ENCODE measurements at regions not wholly inside any gene's neighbourhood (a gene's known extent, or its start where the extent isn't known, plus 50 kb on each side); places are given as distances from the start of the nearest gene placed in this dataset.

DNA sequence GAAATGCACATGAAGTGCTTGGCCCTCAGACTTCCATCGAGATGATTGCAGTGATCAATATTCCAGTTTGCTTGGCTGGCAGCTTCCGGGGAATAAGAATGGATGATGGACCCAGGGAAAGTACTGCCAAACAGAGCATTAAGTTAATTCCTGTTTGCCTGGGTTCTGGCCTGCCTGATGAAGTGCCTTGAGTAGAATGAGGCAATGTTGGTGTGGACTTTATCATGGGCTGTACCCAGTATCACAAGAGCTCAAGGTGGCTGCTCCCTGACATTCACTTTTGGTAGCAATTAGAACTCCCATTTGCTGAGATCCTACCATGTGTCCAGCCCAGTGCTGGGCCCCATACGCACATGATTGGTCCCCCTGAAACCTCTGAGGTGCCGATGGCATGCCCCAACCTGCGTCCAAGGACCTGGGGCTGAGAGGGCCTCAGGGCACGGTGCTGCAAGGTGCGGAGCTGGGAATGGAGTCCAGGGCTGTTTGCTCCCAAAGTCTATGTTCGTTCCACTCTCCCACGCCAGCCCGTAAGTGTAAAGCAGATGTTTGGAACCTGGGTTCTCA, 80.7 kb downstream of the SLC25A47 start:
- Histone ChIP-seq H3K9me3 (ENCODE audit: control insufficient read depth in 2 of 2, insufficient read depth in 1 of 2, low read length in 1 of 2) (no peaks in the 10 kb centered on the region), H3K36me3 (ENCODE audit: control insufficient read depth in 2 of 2, insufficient read depth in 2 of 2, low read length in 1 of 2) (no peaks in the 10 kb centered on the region), H3K27me3 (ENCODE audit: control insufficient read depth in 2 of 2, insufficient read depth in 1 of 2, low read length in 1 of 2) (no peaks in the 10 kb centered on the region), H3K27ac (ENCODE audit: low read depth in 1 of 2, low read length in 1 of 2) (no peak overlapping the region), H3K4me1 (ENCODE audit: control insufficient read depth in 2 of 2, insufficient read depth in 2 of 2, low read length in 2 of 2) (peaks cover 11 to 45% of the 10 kb centered on the region in 2 donors), H3K4me3 (ENCODE audit: low read length in 2 of 2) (no peak overlapping the region)
- no peak for DNase-seq (ENCODE audit: low read depth in 6 of 9, low spot score in 9 of 9)
- 98% methylated on average over 10 of the region's 10 CpGs for WGBS

DNA sequence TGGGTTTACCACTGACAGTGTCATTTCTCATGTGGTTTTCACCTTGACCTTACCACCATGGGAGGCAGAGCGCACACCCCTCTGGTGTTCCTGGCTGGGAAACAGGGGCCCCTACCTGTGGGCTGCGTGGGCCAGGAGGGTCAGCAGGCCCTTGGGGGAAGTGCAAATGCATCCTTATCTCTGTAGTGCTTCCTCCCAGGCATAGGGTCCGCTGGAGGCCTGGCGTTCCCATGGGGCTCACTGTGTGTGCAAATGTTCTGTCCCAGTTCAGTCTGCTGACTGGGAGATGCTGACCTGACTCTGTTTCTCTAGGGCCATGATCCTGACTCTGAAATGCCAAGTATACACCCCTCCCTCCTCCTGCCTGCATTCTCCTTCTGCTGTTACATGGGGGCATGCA, 81.3 kb downstream of the SLC25A47 start:
- Histone ChIP-seq H3K4me1 (ENCODE audit: control insufficient read depth in 2 of 2, insufficient read depth in 2 of 2, low read length in 2 of 2) (peaks cover 11 to 45% of the 10 kb centered on the region in 2 donors), H3K36me3 (ENCODE audit: control insufficient read depth in 2 of 2, insufficient read depth in 2 of 2, low read length in 1 of 2) (no peaks in the 10 kb centered on the region), H3K27me3 (ENCODE audit: control insufficient read depth in 2 of 2, insufficient read depth in 1 of 2, low read length in 1 of 2) (no peaks in the 10 kb centered on the region), H3K27ac (ENCODE audit: low read depth in 1 of 2, low read length in 1 of 2) (no peak overlapping the region), H3K4me3 (ENCODE audit: low read length in 2 of 2) (no peak overlapping the region), H3K9me3 (ENCODE audit: control insufficient read depth in 2 of 2, insufficient read depth in 1 of 2, low read length in 1 of 2) (no peaks in the 10 kb centered on the region)
- no peak for DNase-seq (ENCODE audit: low read depth in 6 of 9, low spot score in 9 of 9)
- WGBS: 79% methylated on average over 4 of the region's 4 CpGs

DNA sequence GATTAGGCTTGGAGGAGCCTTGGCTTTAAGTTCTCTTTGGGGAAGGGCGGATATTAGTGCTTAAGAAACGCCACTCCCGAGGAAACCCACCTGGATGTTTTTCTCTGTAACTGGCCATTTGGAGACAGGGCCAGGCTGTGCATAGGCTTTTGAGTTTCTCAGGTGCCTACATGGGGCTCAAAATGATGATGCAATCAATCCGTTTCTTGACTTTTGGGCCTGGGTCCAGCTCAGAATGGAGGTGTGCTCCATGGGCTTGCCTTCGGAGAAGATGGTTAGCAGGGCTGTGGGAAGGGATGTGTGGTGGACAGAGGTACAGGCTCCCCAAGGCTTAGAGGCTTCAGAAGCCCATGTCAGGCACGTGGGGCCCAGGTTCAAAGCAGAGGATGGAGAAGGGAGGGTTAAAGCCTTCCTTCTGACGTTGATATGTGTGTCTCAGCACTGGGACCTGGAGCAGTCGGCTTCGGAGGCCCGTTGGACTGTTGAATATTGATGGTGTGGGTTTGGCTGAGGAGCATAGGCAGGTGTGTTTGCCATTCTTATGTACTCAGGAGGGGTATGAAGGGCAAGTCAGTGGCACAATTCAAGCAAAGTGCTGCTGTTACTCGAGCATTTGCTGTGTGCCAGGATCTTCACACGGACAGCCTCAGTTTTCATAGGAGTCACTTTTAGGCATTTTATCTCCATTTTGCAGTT, 82.8 kb downstream of the SLC25A47 start:
- WGBS: 83% methylated on average over 12 of the region's 12 CpGs
- Histone ChIP-seq H3K27ac (ENCODE audit: low read depth in 1 of 2, low read length in 1 of 2) (peak overlapping the region in 1 of 2 donors; percentile 26), H3K9me3 (ENCODE audit: control insufficient read depth in 2 of 2, insufficient read depth in 1 of 2, low read length in 1 of 2) (no peaks in the 10 kb centered on the region), H3K4me1 (ENCODE audit: control insufficient read depth in 2 of 2, insufficient read depth in 2 of 2, low read length in 2 of 2) (peaks cover 11 to 45% of the 10 kb centered on the region in 2 donors), H3K4me3 (ENCODE audit: low read length in 2 of 2) (no peak overlapping the region), H3K27me3 (ENCODE audit: control insufficient read depth in 2 of 2, insufficient read depth in 1 of 2, low read length in 1 of 2) (no peaks in the 10 kb centered on the region), H3K36me3 (ENCODE audit: control insufficient read depth in 2 of 2, insufficient read depth in 2 of 2, low read length in 1 of 2) (no peaks in the 10 kb centered on the region)
- DNase-seq (ENCODE audit: low read depth in 6 of 9, low spot score in 9 of 9): no peak

DNA sequence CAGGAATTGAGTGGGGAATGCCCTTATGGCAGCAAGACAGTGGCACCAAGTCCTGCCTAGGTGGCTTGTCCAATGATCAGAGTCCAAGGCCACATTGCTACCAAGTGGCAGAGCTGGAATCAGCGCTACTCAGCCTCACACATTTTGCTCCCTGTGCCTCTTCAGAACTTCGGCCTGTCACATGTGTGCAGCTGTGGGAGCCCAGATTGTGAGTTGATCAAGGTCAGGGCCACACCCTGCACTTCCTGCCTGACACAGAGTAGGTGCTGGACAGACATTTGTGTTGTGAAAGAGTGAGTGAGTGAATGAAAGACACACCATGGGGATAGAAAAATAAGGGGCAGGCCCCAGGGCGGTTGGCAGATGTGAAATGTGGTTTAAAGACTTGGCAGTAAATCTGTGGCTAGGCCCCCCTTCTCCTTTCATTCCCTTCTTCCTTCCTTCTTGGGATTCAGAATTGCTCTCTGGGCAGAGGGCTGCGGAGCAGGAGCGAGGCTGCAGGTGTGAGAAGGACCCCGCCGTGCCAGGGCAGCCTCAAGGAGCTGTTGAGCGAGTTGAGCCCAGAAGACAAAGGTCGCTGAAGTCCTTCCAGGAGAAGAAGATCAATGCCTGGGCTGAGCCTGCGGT, 83.5 kb downstream of the SLC25A47 start:
- no peaks in the 10 kb centered on the region for H3K36me3 ChIP-seq (ENCODE audit: control insufficient read depth in 2 of 2, insufficient read depth in 2 of 2, low read length in 1 of 2)
- no peaks in the 10 kb centered on the region for H3K9me3 ChIP-seq (ENCODE audit: control insufficient read depth in 2 of 2, insufficient read depth in 1 of 2, low read length in 1 of 2)
- 20% methylated on average over 10 of the region's 10 CpGs for WGBS
- no peak overlapping the region for H3K4me3 ChIP-seq (ENCODE audit: low read length in 2 of 2)
- H3K4me1 ChIP-seq (ENCODE audit: control insufficient read depth in 2 of 2, insufficient read depth in 2 of 2, low read length in 2 of 2): peaks cover 11 to 41% of the 10 kb centered on the region in 2 donors
- peak overlapping the region in 1 of 2 donors; percentile 13 for H3K27ac ChIP-seq (ENCODE audit: low read depth in 1 of 2, low read length in 1 of 2)
- no peaks in the 10 kb centered on the region for H3K27me3 ChIP-seq (ENCODE audit: control insufficient read depth in 2 of 2, insufficient read depth in 1 of 2, low read length in 1 of 2)
- DNase-seq (ENCODE audit: low read depth in 6 of 9, low spot score in 9 of 9): peak in 3 of 9 donors; percentile 5 to 50 (median 35)

DNA sequence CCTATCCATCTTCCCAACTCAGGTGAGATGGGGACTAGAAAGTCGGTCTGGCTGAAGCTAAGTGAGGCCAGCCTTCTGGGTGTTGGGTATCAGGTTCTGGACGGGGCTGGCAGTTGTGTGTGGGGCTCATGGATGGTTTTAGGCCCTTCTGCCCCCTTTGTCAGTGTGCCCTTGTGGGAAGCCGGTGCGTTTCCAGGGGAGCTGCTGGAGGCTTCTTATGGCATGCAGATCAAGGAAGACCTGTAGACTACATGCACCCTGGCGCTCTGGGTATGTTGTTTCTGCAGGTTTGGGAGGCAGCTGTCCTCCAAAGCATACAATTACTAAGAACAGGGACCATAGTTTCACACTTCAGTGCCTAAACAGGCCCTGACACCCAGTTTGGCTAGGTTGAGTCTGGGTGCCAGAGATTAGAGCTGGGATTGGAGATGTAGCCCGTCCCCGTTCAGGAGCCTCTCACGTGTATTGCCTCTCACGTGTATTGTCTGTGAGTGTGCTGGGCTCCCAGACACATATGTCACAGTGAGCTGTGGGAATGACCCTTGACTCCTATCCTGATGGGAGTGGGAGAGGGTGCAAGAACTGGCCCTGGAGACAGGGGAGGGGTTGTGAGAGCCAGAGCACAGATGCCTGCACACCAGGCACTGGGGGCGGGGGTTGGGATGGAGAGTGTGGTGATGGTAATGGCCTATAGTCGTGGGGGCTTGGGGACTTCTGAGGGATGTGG, 84.4 kb downstream of the SLC25A47 start:
- Histone ChIP-seq H3K27me3 (ENCODE audit: control insufficient read depth in 2 of 2, insufficient read depth in 1 of 2, low read length in 1 of 2) (no peaks in the 10 kb centered on the region), H3K36me3 (ENCODE audit: control insufficient read depth in 2 of 2, insufficient read depth in 2 of 2, low read length in 1 of 2) (no peaks in the 10 kb centered on the region), H3K27ac (ENCODE audit: low read depth in 1 of 2, low read length in 1 of 2) (no peak overlapping the region), H3K4me3 (ENCODE audit: low read length in 2 of 2) (no peak overlapping the region), H3K4me1 (ENCODE audit: control insufficient read depth in 2 of 2, insufficient read depth in 2 of 2, low read length in 2 of 2) (peaks cover 11 to 34% of the 10 kb centered on the region in 2 donors), H3K9me3 (ENCODE audit: control insufficient read depth in 2 of 2, insufficient read depth in 1 of 2, low read length in 1 of 2) (no peaks in the 10 kb centered on the region)
- DNase-seq (ENCODE audit: low read depth in 6 of 9, low spot score in 9 of 9): no peak
- WGBS: 96% methylated on average over 11 of the region's 11 CpGs

DNA sequence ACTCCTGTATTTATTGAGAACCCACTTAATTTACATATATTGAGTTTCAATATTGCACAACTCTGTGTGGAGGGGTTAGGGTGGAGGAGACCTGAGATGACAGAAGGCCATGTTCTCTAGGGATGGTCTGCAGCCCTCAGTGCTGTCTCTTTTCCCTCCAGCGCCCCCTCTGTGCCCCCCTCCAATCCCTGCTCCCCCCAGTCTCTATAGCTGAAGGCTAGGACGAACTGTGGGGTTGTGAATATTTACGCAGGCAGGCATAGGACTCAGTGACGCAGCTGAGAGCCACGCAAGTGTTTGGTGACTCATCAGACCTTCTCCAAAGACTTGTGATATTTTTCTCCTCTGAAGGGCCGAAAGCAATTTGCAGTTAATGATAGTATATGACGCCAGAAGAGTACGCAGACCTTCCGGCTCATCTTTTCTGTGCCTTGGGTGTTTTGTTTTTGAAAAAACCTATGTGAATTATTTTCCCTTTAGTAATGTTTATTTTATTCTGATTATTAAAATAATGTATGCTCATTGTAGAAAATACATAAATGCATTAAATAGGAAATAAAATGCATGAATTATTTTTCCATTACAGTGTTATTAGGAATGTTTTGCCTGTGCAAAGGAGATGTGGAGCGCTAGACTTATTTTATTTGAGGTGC, 85.3 kb downstream of the SLC25A47 start:
- H3K4me1 ChIP-seq (ENCODE audit: control insufficient read depth in 2 of 2, insufficient read depth in 2 of 2, low read length in 2 of 2): peaks cover 11 to 31% of the 10 kb centered on the region in 2 donors
- DNase-seq (ENCODE audit: low read depth in 6 of 9, low spot score in 9 of 9): no peak
- no peaks in the 10 kb centered on the region for H3K9me3 ChIP-seq (ENCODE audit: control insufficient read depth in 2 of 2, insufficient read depth in 1 of 2, low read length in 1 of 2)
- no peaks in the 10 kb centered on the region for H3K36me3 ChIP-seq (ENCODE audit: control insufficient read depth in 2 of 2, insufficient read depth in 2 of 2, low read length in 1 of 2)
- H3K27ac ChIP-seq (ENCODE audit: low read depth in 1 of 2, low read length in 1 of 2): no peak overlapping the region
- WGBS: 96% methylated on average over 10 of the region's 10 CpGs
- H3K4me3 ChIP-seq (ENCODE audit: low read length in 2 of 2): no peak overlapping the region
- no peaks in the 10 kb centered on the region for H3K27me3 ChIP-seq (ENCODE audit: control insufficient read depth in 2 of 2, insufficient read depth in 1 of 2, low read length in 1 of 2)

DNA sequence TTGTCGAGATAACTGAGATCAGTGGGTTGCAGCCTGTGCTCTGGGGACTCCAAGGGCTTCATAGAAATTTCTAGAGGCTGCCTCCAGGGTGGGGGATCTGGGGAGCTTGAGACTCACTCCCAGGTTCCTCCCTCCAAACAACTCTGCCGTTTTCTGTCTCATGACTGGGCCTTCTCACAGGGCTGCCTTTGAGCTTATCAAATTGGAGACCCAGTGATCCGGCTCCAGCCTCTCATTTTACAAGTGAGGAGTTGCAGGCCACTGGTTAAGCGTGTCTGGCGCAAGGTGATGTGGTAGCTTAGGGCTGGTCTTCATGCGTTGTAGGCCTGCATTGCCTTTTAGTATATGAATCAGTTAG, 85.8 kb downstream of the SLC25A47 start:
- Histone ChIP-seq H3K9me3 (ENCODE audit: control insufficient read depth in 2 of 2, insufficient read depth in 1 of 2, low read length in 1 of 2) (no peaks in the 10 kb centered on the region), H3K36me3 (ENCODE audit: control insufficient read depth in 2 of 2, insufficient read depth in 2 of 2, low read length in 1 of 2) (no peaks in the 10 kb centered on the region), H3K27ac (ENCODE audit: low read depth in 1 of 2, low read length in 1 of 2) (no peak overlapping the region), H3K4me3 (ENCODE audit: low read length in 2 of 2) (no peak overlapping the region), H3K27me3 (ENCODE audit: control insufficient read depth in 2 of 2, insufficient read depth in 1 of 2, low read length in 1 of 2) (no peaks in the 10 kb centered on the region), H3K4me1 (ENCODE audit: control insufficient read depth in 2 of 2, insufficient read depth in 2 of 2, low read length in 2 of 2) (peaks cover 11 to 31% of the 10 kb centered on the region in 2 donors)
- DNase-seq (ENCODE audit: low read depth in 6 of 9, low spot score in 9 of 9): no peak
- 97% methylated on average over 6 of the region's 6 CpGs for WGBS

DNA sequence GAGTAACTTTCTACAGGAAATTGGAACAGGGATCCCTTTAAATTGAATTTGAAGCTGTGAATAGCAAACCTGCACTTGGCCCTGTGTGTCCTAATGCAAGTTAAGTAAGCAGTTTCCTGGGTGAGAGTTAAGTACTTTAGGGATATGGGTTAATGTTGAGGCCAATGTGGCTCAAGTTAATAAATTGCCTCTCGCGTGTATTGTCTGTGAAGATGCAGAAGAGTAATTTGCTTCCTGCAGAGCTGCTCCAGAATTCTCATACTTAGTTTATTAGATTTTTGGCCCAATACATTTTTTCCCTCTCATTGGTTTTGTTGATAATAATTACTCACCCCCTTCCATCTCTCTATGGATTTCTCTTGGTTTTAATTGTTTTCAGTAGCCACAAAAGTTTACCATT, 86.5 kb downstream of the SLC25A47 start:
- Histone ChIP-seq H3K27ac (ENCODE audit: low read depth in 1 of 2, low read length in 1 of 2) (no peak overlapping the region), H3K36me3 (ENCODE audit: control insufficient read depth in 2 of 2, insufficient read depth in 2 of 2, low read length in 1 of 2) (no peaks in the 10 kb centered on the region), H3K4me1 (ENCODE audit: control insufficient read depth in 2 of 2, insufficient read depth in 2 of 2, low read length in 2 of 2) (peaks cover 11 to 24% of the 10 kb centered on the region in 2 donors), H3K9me3 (ENCODE audit: control insufficient read depth in 2 of 2, insufficient read depth in 1 of 2, low read length in 1 of 2) (no peaks in the 10 kb centered on the region), H3K27me3 (ENCODE audit: control insufficient read depth in 2 of 2, insufficient read depth in 1 of 2, low read length in 1 of 2) (no peaks in the 10 kb centered on the region), H3K4me3 (ENCODE audit: low read length in 2 of 2) (no peak overlapping the region)
- no peak for DNase-seq (ENCODE audit: low read depth in 6 of 9, low spot score in 9 of 9)
- WGBS: 99% methylated on average over 2 of the region's 2 CpGs

Data from thymus (tissue), 11 donors.